ENCODE measurements at regions not wholly inside any gene's neighbourhood (a gene's known extent, or its start where the extent isn't known, plus 50 kb on each side); places are given as distances from the start of the nearest gene placed in this dataset.

GRCh38 chr10:116796910-116797513 is 52.3 kb upstream of the ENO4 start:
- TF ChIP-seq, protein P1, sequence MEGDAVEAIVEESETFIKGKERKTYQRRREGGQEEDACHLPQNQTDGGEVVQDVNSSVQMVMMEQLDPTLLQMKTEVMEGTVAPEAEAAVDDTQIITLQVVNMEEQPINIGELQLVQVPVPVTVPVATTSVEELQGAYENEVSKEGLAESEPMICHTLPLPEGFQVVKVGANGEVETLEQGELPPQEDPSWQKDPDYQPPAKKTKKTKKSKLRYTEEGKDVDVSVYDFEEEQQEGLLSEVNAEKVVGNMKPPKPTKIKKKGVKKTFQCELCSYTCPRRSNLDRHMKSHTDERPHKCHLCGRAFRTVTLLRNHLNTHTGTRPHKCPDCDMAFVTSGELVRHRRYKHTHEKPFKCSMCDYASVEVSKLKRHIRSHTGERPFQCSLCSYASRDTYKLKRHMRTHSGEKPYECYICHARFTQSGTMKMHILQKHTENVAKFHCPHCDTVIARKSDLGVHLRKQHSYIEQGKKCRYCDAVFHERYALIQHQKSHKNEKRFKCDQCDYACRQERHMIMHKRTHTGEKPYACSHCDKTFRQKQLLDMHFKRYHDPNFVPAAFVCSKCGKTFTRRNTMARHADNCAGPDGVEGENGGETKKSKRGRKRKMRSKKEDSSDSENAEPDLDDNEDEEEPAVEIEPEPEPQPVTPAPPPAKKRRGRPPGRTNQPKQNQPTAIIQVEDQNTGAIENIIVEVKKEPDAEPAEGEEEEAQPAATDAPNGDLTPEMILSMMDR (IDR thresholded peaks at IDR 0.05), result peak; percentile 87 to 95 (median 92)
- TF ChIP-seq POLR2A (IDR thresholded peaks at IDR 0.05), result no peak

Data from adrenal gland (tissue), 5 donors.